Dedifferentiated amniotic fluid mesenchymal stem cell (primary cell): ENCODE measurements at regions not wholly inside any gene's neighbourhood (a gene's known extent, or its start where the extent isn't known, plus 50 kb on each side); places are given as distances from the start of the nearest gene placed in this dataset.
"Not testable (repeated sequence)": the region's sequence is repeated elsewhere in the genome, so short reads cannot be mapped to it uniquely, and the experiment has no call there.

ENCODE experiments used
- DNase-seq: peaks from one replicate; pipeline ENCODE4 v3.0.0-alpha.2; 2016; ENCODE audit errors: extremely low spot score

GRCh38 chr7:145919712-145920111, 196.9 kb upstream of the CNTNAP2 start:
- no peak for DNase-seq

- DNase-seq: no peak
These were observed 199.8 kb upstream of the CNTNAP2 start for GRCh38 chr7:145916776-145917175.

GRCh38 chr7:145915679-145916078, 200.9 kb upstream of the CNTNAP2 start:
- no peak for DNase-seq

- DNase-seq: no peak
These were observed 206.5 kb upstream of the CNTNAP2 start for GRCh38 chr7:145909991-145910513.

- DNase-seq: no peak
These were observed 212.9 kb upstream of the CNTNAP2 start for GRCh38 chr7:145903658-145904057.

- no peak for DNase-seq
These were observed 214.5 kb upstream of the CNTNAP2 start for GRCh38 chr7:145902123-145902522.

- no peak for DNase-seq
These were observed 216.7 kb upstream of the CNTNAP2 start for GRCh38 chr7:145899938-145900337.

- no peak for DNase-seq
These were observed 222.6 kb upstream of the CNTNAP2 start for GRCh38 chr7:145893925-145894535.

GRCh38 chr7:145884716-145885514, 231.7 kb upstream of the CNTNAP2 start:
- no peak for DNase-seq

- no peak for DNase-seq
These were observed 240.2 kb upstream of the CNTNAP2 start for GRCh38 chr7:145876376-145876775.

- DNase-seq: no peak
These were observed 241.3 kb upstream of the CNTNAP2 start for GRCh38 chr7:145875267-145875666.

- DNase-seq: no peak
These were observed 247.7 kb upstream of the CNTNAP2 start for GRCh38 chr7:145868935-145869334.

- DNase-seq: no peak
These were observed 254.4 kb upstream of the CNTNAP2 start for GRCh38 chr7:145862212-145862611.

- no peak for DNase-seq
These were observed 255.8 kb upstream of the CNTNAP2 start for GRCh38 chr7:145860809-145861208.

GRCh38 chr7:145850636-145851035, 266.0 kb upstream of the CNTNAP2 start:
- DNase-seq: no peak

GRCh38 chr7:145848691-145849090, 267.9 kb upstream of the CNTNAP2 start:
- no peak for DNase-seq

GRCh38 chr7:145845345-145845744, 271.3 kb upstream of the CNTNAP2 start:
- no peak for DNase-seq

GRCh38 chr7:145839814-145840213, 276.8 kb upstream of the CNTNAP2 start:
- DNase-seq: no peak

GRCh38 chr7:145831616-145832206, 284.9 kb upstream of the CNTNAP2 start:
- no peak for DNase-seq

GRCh38 chr7:145817687-145818086, 298.9 kb upstream of the CNTNAP2 start:
- DNase-seq: no peak

GRCh38 chr7:145812218-145812617, 304.4 kb upstream of the CNTNAP2 start:
- no peak for DNase-seq

GRCh38 chr7:145805496-145805895, 311.1 kb upstream of the CNTNAP2 start:
- not testable (repeated sequence) for DNase-seq

- no peak for DNase-seq
These were observed 319.1 kb upstream of the CNTNAP2 start for GRCh38 chr7:145797507-145797906.
